Colon (tissue), 2 donors: ENCODE measurements at regions not wholly inside any gene's neighbourhood (a gene's known extent, or its start where the extent isn't known, plus 50 kb on each side); places are given as distances from the start of the nearest gene placed in this dataset.

ENCODE experiments used
- FAIRE-seq: peaks from 2 replicates; lab custom pipeline; 2012; peaks lifted over from hg19 to GRCh38; lab: Jason Lieb, UNC
- donor health status: control.
- donor health status: control.

GRCh38 chr11:15489281-15489680 is 374.6 kb downstream of the INSC start:
- no peak for FAIRE-seq

GRCh38 chr11:15490535-15490934 is 375.8 kb downstream of the INSC start:
- FAIRE-seq, result no peak

GRCh38 chr11:15493066-15493465 is 378.3 kb downstream of the INSC start:
- FAIRE-seq, result no peak

- FAIRE-seq, result no peak
Observed at GRCh38 chr11:15493921-15494620, 379.3 kb downstream of the INSC start.

- FAIRE-seq, result no peak
Observed at GRCh38 chr11:15494740-15495139, 380.0 kb downstream of the INSC start.

- FAIRE-seq, result no peak
Observed at GRCh38 chr11:15495462-15495861, 380.7 kb downstream of the INSC start.

GRCh38 chr11:15497366-15497765 is 382.6 kb downstream of the INSC start:
- no peak for FAIRE-seq

- FAIRE-seq, result no peak
Observed at GRCh38 chr11:15499674-15500073, 385.0 kb downstream of the INSC start.

GRCh38 chr11:15500643-15501042 is 385.9 kb downstream of the INSC start:
- no peak for FAIRE-seq

GRCh38 chr11:15501566-15501965 is 386.8 kb downstream of the INSC start:
- FAIRE-seq, result no peak

GRCh38 chr11:15505155-15505554 is 390.4 kb downstream of the INSC start:
- no peak for FAIRE-seq

GRCh38 chr11:15507592-15507991 is 392.9 kb downstream of the INSC start:
- no peak for FAIRE-seq

- FAIRE-seq, result no peak
Observed at GRCh38 chr11:15509082-15509481, 394.4 kb downstream of the INSC start.

GRCh38 chr11:15519124-15519791 is 404.5 kb downstream of the INSC start:
- FAIRE-seq, result no peak

- no peak for FAIRE-seq
Observed at GRCh38 chr11:15519911-15520310, 405.2 kb downstream of the INSC start.

GRCh38 chr11:15523543-15523942 is 408.8 kb downstream of the INSC start:
- FAIRE-seq, result no peak

- FAIRE-seq, result no peak
Observed at GRCh38 chr11:15525582-15525981, 410.9 kb downstream of the INSC start.

GRCh38 chr11:15526032-15526431 is 411.3 kb downstream of the INSC start:
- no peak for FAIRE-seq

GRCh38 chr11:15526859-15527450 is 412.2 kb downstream of the INSC start:
- FAIRE-seq, result no peak

GRCh38 chr11:15532432-15532831 is 417.7 kb downstream of the INSC start:
- FAIRE-seq, result no peak

- no peak for FAIRE-seq
Observed at GRCh38 chr11:15534266-15534665, 419.5 kb downstream of the INSC start.

- no peak for FAIRE-seq
Observed at GRCh38 chr11:15535414-15535813, 420.7 kb downstream of the INSC start.

GRCh38 chr11:15536438-15536837 is 421.7 kb downstream of the INSC start:
- FAIRE-seq, result no peak

- FAIRE-seq, result no peak
Observed at GRCh38 chr11:15539645-15540044, 424.9 kb downstream of the INSC start.
